ENCODE measurements at regions not wholly inside any gene's neighbourhood (a gene's known extent, or its start where the extent isn't known, plus 50 kb on each side); places are given as distances from the start of the nearest gene placed in this dataset.

DNA sequence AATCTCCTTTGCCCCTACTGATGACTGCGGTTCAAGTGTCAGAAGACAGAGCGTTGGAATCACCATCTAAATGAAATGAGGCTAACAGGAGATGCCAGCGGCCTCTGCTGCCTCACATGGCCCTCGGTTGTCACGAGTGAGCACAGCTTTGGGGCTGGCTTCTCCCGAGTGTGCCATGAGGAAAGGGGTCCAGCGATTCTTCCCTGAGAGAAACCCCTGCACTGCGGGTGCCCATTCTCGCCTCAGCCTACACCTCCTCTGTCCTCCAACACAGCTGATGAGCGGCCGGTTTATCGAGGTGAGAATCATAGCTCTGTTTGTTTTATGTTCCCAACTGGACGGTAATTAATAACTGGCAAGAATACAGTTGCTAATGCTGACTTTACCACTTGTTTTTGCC, 144.7 kb upstream of the RPS6KA2 start:
- DNase-seq (ENCODE audit: low read depth): no peak
- no peak overlapping the region for H3K4me3 ChIP-seq (ENCODE audit: low read depth, low read length)
- TF ChIP-seq, protein P1, sequence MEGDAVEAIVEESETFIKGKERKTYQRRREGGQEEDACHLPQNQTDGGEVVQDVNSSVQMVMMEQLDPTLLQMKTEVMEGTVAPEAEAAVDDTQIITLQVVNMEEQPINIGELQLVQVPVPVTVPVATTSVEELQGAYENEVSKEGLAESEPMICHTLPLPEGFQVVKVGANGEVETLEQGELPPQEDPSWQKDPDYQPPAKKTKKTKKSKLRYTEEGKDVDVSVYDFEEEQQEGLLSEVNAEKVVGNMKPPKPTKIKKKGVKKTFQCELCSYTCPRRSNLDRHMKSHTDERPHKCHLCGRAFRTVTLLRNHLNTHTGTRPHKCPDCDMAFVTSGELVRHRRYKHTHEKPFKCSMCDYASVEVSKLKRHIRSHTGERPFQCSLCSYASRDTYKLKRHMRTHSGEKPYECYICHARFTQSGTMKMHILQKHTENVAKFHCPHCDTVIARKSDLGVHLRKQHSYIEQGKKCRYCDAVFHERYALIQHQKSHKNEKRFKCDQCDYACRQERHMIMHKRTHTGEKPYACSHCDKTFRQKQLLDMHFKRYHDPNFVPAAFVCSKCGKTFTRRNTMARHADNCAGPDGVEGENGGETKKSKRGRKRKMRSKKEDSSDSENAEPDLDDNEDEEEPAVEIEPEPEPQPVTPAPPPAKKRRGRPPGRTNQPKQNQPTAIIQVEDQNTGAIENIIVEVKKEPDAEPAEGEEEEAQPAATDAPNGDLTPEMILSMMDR (IDR thresholded peaks at IDR 0.05; ENCODE audit: insufficient read depth, low read depth, low read length, missing control alignments): no peak

DNA sequence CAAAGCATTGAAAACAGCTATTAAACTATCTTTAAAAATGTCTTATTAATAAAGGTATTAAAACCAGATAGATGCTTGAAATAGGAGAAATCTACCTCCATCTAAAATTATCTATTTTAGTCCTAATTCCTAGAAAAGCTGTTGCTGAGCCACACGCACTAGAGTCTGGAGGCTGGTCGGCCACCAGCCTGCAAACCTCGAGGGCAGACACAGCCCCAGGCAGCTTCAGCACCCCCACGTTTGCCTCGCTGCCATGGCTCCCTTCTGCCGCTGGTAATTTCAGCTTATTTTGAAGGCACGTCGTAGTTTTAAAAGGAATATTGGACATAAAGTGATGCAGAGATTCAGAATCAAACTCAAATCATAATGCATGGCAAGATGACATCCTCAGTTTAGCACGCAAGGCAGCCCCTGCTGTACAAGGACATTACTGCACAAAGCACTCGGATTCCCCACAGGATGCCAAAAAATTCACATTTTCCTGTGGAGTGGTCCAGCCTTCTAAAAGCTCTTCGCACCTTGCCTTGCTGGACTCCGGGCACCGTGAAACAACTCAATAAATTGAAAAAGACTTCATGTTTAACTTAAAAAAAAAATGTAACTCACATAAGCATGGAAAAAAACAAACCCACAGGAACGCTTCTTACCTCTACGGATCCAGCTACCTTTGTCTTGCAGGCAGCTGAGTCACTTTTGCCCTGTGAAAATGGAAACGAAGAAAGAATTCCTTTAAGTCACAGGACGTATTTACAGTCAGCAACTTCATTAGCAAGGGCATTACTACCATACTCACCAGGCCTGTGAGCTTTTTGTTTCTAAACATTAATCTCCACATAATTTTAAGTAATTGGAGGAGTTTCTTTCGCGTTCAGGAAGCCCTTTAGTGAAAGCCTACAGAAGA, 143.4 kb upstream of the RPS6KA2 start:
- H3K4me3 ChIP-seq (ENCODE audit: low read depth, low read length): no peak overlapping the region
- TF ChIP-seq, protein P1 (IDR thresholded peaks at IDR 0.05; ENCODE audit: insufficient read depth, low read depth, low read length, missing control alignments): no peak
- no peak for DNase-seq (ENCODE audit: low read depth)

DNA sequence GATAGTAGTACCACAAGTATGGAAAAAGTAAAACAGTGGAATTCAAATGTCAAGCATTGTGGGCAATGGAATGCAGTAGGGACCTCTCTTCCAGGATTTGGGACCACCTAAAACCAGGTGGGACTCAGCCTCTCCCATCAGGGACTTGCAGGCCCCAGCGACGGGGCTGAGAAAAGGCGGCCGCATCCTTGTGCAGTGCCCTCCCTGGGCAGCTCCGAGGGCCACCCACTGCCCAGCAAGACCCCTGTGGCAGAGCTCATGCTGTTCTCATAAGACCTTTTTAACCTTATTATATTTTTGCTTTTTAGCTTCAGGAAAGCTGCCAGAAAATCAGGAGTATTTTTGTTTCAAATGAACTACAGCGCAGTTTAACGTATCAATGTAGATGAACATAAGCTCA, 142.6 kb upstream of the RPS6KA2 start:
- no peak for DNase-seq (ENCODE audit: low read depth)
- TF ChIP-seq, protein P1 (IDR thresholded peaks at IDR 0.05; ENCODE audit: insufficient read depth, low read depth, low read length, missing control alignments): no peak
- no peak overlapping the region for H3K4me3 ChIP-seq (ENCODE audit: low read depth, low read length)

DNA sequence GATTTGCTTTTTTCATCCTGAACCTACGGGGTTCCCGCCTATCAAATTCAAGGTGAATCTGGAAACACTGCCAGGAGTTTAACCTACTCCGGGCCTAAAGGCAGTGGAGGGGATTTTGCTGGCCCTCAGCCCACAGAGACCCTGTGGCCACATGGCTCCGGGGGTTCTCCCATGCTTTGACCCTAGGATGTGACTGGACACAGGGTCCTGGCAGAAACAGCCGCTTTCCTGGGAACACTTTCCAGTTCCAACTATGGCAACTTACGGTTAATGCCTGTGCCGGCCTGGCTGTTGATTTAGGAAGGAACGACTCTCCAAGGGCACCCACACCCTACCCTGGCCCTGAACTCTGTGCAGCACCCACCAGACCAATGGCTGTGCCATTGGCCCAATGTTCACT, 141.7 kb upstream of the RPS6KA2 start:
- no peak for DNase-seq (ENCODE audit: low read depth)
- TF ChIP-seq, protein P1 (IDR thresholded peaks at IDR 0.05; ENCODE audit: insufficient read depth, low read depth, low read length, missing control alignments): no peak
- H3K4me3 ChIP-seq (ENCODE audit: low read depth, low read length): no peak overlapping the region

DNA sequence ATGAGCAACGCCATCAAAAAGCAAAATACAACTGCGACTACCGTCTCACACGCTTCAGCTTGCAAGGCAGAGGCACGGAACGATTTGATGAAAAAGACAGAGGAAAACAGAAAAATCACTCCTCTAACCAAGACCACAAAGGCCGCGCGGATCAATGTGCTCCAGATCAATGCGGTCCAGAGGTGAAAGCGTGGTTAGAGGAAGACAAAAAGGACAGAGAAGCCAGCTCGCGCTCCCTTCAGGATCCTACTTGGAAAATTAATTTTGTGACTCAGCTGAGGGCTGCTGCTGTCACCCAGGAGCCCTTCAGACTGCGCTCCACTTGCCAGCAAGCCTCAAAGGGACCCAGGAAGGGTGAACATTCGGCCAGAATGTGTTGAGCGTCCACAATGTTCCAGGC, 140.2 kb upstream of the RPS6KA2 start:
- TF ChIP-seq, protein P1 (IDR thresholded peaks at IDR 0.05; ENCODE audit: insufficient read depth, low read depth, low read length, missing control alignments): no peak
- DNase-seq (ENCODE audit: low read depth): no peak
- no peak overlapping the region for H3K4me3 ChIP-seq (ENCODE audit: low read depth, low read length)

DNA sequence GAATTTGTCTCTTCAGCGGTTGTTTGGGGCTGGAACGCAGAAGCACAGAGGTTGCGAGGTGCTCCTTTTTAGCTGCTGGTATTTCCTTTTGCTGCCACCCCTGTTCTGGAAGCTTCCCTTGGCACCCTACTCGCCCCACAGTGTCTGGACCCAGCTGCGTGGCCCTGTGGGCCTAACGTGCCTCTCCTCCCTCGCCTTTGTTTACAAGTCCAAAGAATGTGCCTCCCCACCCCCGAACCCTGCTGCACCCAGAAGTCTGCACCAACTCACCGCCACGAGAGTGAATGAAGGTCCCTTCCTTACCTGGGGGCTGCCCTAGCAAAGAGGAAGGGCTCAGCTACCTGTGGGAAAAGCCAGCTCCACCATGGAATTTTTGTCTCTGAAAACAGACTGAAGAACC, 139.7 kb upstream of the RPS6KA2 start:
- TF ChIP-seq, protein P1 (IDR thresholded peaks at IDR 0.05; ENCODE audit: insufficient read depth, low read depth, low read length, missing control alignments): no peak
- no peak overlapping the region for H3K4me3 ChIP-seq (ENCODE audit: low read depth, low read length)
- DNase-seq (ENCODE audit: low read depth): no peak

DNA sequence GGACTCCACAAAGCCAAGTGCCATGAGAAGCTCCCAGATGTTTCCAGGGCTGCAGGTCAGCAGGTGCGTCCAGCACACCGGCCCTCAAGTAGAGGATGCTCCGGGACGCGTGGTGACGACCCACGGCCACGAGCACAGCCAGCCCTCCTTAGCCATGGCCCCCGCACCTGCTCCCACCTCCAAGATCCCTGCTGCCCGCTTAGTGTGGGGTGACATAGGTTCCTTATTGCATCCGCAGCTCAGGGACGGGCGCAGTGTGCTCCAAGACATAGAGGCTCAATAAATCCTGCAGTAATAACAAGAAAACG, 138.1 kb upstream of the RPS6KA2 start:
- no peak for DNase-seq (ENCODE audit: low read depth)
- no peak overlapping the region for H3K4me3 ChIP-seq (ENCODE audit: low read depth, low read length)
- TF ChIP-seq, protein P1 (IDR thresholded peaks at IDR 0.05; ENCODE audit: insufficient read depth, low read depth, low read length, missing control alignments): no peak

Measured in GM12865 (cell line).